Upper lobe of left lung (tissue), 6 donors: ENCODE measurements at regions not wholly inside any gene's neighbourhood (a gene's known extent, or its start where the extent isn't known, plus 50 kb on each side); places are given as distances from the start of the nearest gene placed in this dataset.

ENCODE experiments used
- ATAC-seq, 2 donors: fragments of 200-7000 bp; cut with Tn5 transposase; one replicate each; pipeline ENCODE4 v1.9.1; 2022; ENCODE audit warnings: mild to moderate bottlenecking in 2 of 2, moderate library complexity in 2 of 2; ENCODE audit not compliant: low FRiP score in 2 of 2
- DNase-seq, 2 donors: peaks; one replicate each; pipeline ENCODE4 v3.0.0-alpha.2; 2019 to 2020
- H3K27ac ChIP-seq, 4 donors: fragments of 200-600 bp; sonication (generic); one replicate each; pipeline ENCODE4 v1.5.1; 2016 to 2019
- H3K27me3 ChIP-seq, 4 donors: fragments of 200-600 bp; sonication (generic); one replicate each; pipeline ENCODE4 v1.5.1; 2017 to 2019
- H3K36me3 ChIP-seq, 4 donors: fragments of 200-600 bp; sonication (generic); one replicate each; pipeline ENCODE4 v1.5.1; 2016 to 2019
- H3K4me1 ChIP-seq, 4 donors: fragments of 200-600 bp; sonication (generic); one replicate each; pipeline ENCODE4 v1.5.1; 2018 to 2019
- H3K4me3 ChIP-seq, 4 donors: fragments of 200-600 bp; sonication (generic); one replicate each; pipeline ENCODE4 v1.5.1; 2017 to 2019; ENCODE audit warnings: mild to moderate bottlenecking in 2 of 4, moderate library complexity in 1 of 4
- H3K9me3 ChIP-seq, 4 donors: fragments of 200-600 bp; sonication (generic); one replicate each; pipeline ENCODE4 v1.5.1; 2018 to 2019
- CTCF ChIP-seq, 6 experiments: fragments of 450-650 bp in 4 of 6; fragments of 200-600 bp in 2 of 6; sonication (generic) in 2 of 6; IDR thresholded peaks; one replicate each; pipeline ENCODE4 v1.5.1; 2016 to 2019; ENCODE audit warnings: antibody characterized with exemption in 6 of 6
- EP300 ChIP-seq, 4 donors: sonication (generic); formaldehyde crosslinking; IDR thresholded peaks; one replicate each; pipeline ENCODE4 v1.5.1; 2017; ENCODE audit warnings: antibody characterized with exemption in 4 of 4, control low read depth in 2 of 4
- POLR2A ChIP-seq, 4 donors: fragments of 450-650 bp; IDR thresholded peaks; one replicate each; pipeline ENCODE4 v1.5.1; 2016 to 2017; ENCODE audit warnings: antibody characterized with exemption in 4 of 4, mild to moderate bottlenecking in 2 of 4
- POLR2AphosphoS5 ChIP-seq, 2 donors: sonication (generic); formaldehyde crosslinking; IDR thresholded peaks; one replicate each; pipeline ENCODE4 v1.5.1; 2017; ENCODE audit warnings: antibody characterized with exemption in 2 of 2
- WGBS, 2 donors: methylation state at CpG; one replicate each; pipeline ENCODE4 v1.1.5; 2017 to 2018; 5-methylcytosine and 5-hydroxymethylcytosine counted together
- donor health status: DM: no; HTN: no; CAD: no; lungs with moderate emphysema.
- donor health status: DM: no; HTN: yes; CAD: no; lungs with severe emphysema.

- H3K27ac ChIP-seq: no peak overlapping the region
- peaks cover 0 to 11% (median 2%) of the 10 kb centered on the region in 4 donors for H3K27me3 ChIP-seq
- H3K4me1 ChIP-seq: peaks cover 0 to 5% (median 1%) of the 10 kb centered on the region in 4 donors
- WGBS, 2 donors: 71 to 89% methylated on average over 3 of the region's 3 CpGs
- no peaks in the 10 kb centered on the region for H3K9me3 ChIP-seq
- no peak for TF ChIP-seq EP300 (IDR thresholded peaks at IDR 0.05)
- no peak for TF ChIP-seq CTCF (IDR thresholded peaks at IDR 0.05)
- TF ChIP-seq POLR2A (IDR thresholded peaks at IDR 0.05): no peak
- TF ChIP-seq POLR2AphosphoS5 (IDR thresholded peaks at IDR 0.05): no peak
- ATAC-seq (no peak), DNase-seq (no peak)
- H3K36me3 ChIP-seq: no peaks in the 10 kb centered on the region
- H3K4me3 ChIP-seq: no peak overlapping the region
Observed at GRCh38 chr15:77825252-77825542, 192.5 kb upstream of the LINGO1 start.

GRCh38 chr15:77824361-77825251, 191.9 kb upstream of the LINGO1 start:
- Histone ChIP-seq H3K4me1 (peaks cover 0 to 11% (median 7%) of the 10 kb centered on the region in 4 donors), H3K27ac (no peak overlapping the region), H3K27me3 (peaks cover 0 to 17% (median 5%) of the 10 kb centered on the region in 4 donors), H3K9me3 (no peaks in the 10 kb centered on the region), H3K4me3 (no peak overlapping the region), H3K36me3 (no peaks in the 10 kb centered on the region)
- no peak for ATAC-seq
- TF ChIP-seq POLR2AphosphoS5 (IDR thresholded peaks at IDR 0.05) (no peak), EP300 (IDR thresholded peaks at IDR 0.05) (no peak), POLR2A (IDR thresholded peaks at IDR 0.05) (no peak), CTCF (IDR thresholded peaks at IDR 0.05) (no peak)
- WGBS, 2 donors: 79 to 81% methylated on average over 11 to 13 of the region's 13 CpGs
- DNase-seq: no peak

- no peak overlapping the region for H3K27ac ChIP-seq
- DNase-seq (no peak), ATAC-seq (no peak)
- H3K9me3 ChIP-seq: no peaks in the 10 kb centered on the region
- H3K36me3 ChIP-seq: no peaks in the 10 kb centered on the region
- peaks cover 0 to 20% (median 15%) of the 10 kb centered on the region in 4 donors for H3K4me1 ChIP-seq
- H3K4me3 ChIP-seq: no peak overlapping the region
- peaks cover 0 to 24% (median 8%) of the 10 kb centered on the region in 4 donors for H3K27me3 ChIP-seq
- TF ChIP-seq EP300 (IDR thresholded peaks at IDR 0.05) (no peak), POLR2A (IDR thresholded peaks at IDR 0.05) (no peak)
- WGBS, 2 donors: 78 to 83% methylated on average over 4 of the region's 4 CpGs
Observed at GRCh38 chr15:77823736-77824135, 191.0 kb upstream of the LINGO1 start.

- Histone ChIP-seq H3K4me3 (no peak overlapping the region), H3K27ac (no peak overlapping the region), H3K27me3 (peaks cover 0 to 31% (median 15%) of the 10 kb centered on the region in 4 donors), H3K9me3 (no peaks in the 10 kb centered on the region), H3K4me1 (peaks cover 0 to 25% (median 17%) of the 10 kb centered on the region in 4 donors), H3K36me3 (no peaks in the 10 kb centered on the region)
- no peak for ATAC-seq
- TF ChIP-seq POLR2A (IDR thresholded peaks at IDR 0.05): no peak
- no peak for TF ChIP-seq CTCF (IDR thresholded peaks at IDR 0.05)
- TF ChIP-seq POLR2AphosphoS5 (IDR thresholded peaks at IDR 0.05): no peak
- TF ChIP-seq EP300 (IDR thresholded peaks at IDR 0.05): no peak
- no peak for DNase-seq
- 73 to 77% methylated on average over 4 to 7 of the region's 7 CpGs for WGBS, 2 donors
Observed at GRCh38 chr15:77822631-77823230, 190.0 kb upstream of the LINGO1 start.

- ATAC-seq: no peak
- H3K27me3 ChIP-seq: peaks cover 0 to 31% (median 15%) of the 10 kb centered on the region in 4 donors
- H3K4me3 ChIP-seq: no peak overlapping the region
- H3K4me1 ChIP-seq: peaks cover 0 to 25% (median 17%) of the 10 kb centered on the region in 4 donors
- DNase-seq: no peak
- H3K36me3 ChIP-seq: no peaks in the 10 kb centered on the region
- WGBS, 2 donors: 88 to 97% methylated on average over 2 of the region's 2 CpGs
- TF ChIP-seq POLR2A (IDR thresholded peaks at IDR 0.05) (no peak), POLR2AphosphoS5 (IDR thresholded peaks at IDR 0.05) (no peak), CTCF (IDR thresholded peaks at IDR 0.05) (no peak), EP300 (IDR thresholded peaks at IDR 0.05) (no peak)
- no peak overlapping the region for H3K27ac ChIP-seq
- no peaks in the 10 kb centered on the region for H3K9me3 ChIP-seq
Observed at GRCh38 chr15:77821959-77822256, 189.2 kb upstream of the LINGO1 start.
